ENCODE measurements at regions not wholly inside any gene's neighbourhood (a gene's known extent, or its start where the extent isn't known, plus 50 kb on each side); places are given as distances from the start of the nearest gene placed in this dataset.

- H2BK12ac ChIP-seq (ENCODE audit: low read depth, low read length): no peak overlapping the region
- no peaks in the 10 kb centered on the region for H4K20me1 ChIP-seq (replicated peaks in 1 of 2; ENCODE audit: control insufficient read depth in 1 of 2, insufficient read depth in 2 of 2, low read length in 2 of 2)
- TF ChIP-seq KDM1A (IDR thresholded peaks at IDR 0.05; ENCODE audit: borderline replicate concordance, low read length) (no peak), EP300 (IDR thresholded peaks at IDR 0.05; ENCODE audit: borderline replicate concordance in 1 of 2, low read depth in 2 of 2, low read length in 2 of 2) (no peak), ZNF274 (IDR thresholded peaks at IDR 0.05; ENCODE audit: borderline replicate concordance, extremely low read depth, low read length) (no peak), ATF3 (IDR thresholded peaks at IDR 0.05; ENCODE audit: insufficient read depth, low read depth, low read length) (no peak), CHD2 (IDR thresholded peaks at IDR 0.05; ENCODE audit: low read length) (no peak), CBX5 (IDR thresholded peaks at IDR 0.05; ENCODE audit: low read depth, low read length) (no peak), NRF1 (IDR thresholded peaks at IDR 0.05; ENCODE audit: low read depth, low read length) (no peak), NANOG (IDR thresholded peaks at IDR 0.05; ENCODE audit: insufficient read depth, low read depth, low read length, poor library complexity, severe bottlenecking) (no peak), TAF1 (IDR thresholded peaks at IDR 0.05; ENCODE audit: low read depth, low read length) (no peak), RXRA (IDR thresholded peaks at IDR 0.05; ENCODE audit: insufficient read depth, low read depth, low read length) (no peak), SIRT6 (IDR thresholded peaks at IDR 0.05; ENCODE audit: low read length) (no peak), CREB1 (IDR thresholded peaks at IDR 0.05) (no peak), SP1 (IDR thresholded peaks at IDR 0.05; ENCODE audit: low read depth, low read length) (no peak)
- H4K91ac ChIP-seq (replicated peaks; ENCODE audit: insufficient read length, low read length): no peak overlapping the region
- no peak overlapping the region for H3K18ac ChIP-seq (ENCODE audit: extremely low read depth, low read length)
- DNase-seq (ENCODE audit: low read depth in 1 of 2, low spot score in 2 of 2) (no peak), FAIRE-seq (no peak)
- no peaks in the 10 kb centered on the region for H3K36me3 ChIP-seq (ENCODE audit: control insufficient read depth in 2 of 4, insufficient read depth in 4 of 4, low read length in 3 of 4)
- ChIA-PET POLR2A (ENCODE audit: partially characterized antibody) (no interaction called here), CTCF (ENCODE audit: partially characterized antibody) (interaction anchor here (0.9 to 1.4 kb wide), 3 partner anchors 11 to 16 kb away, joined by 3 to 8 read pairs (median 4); no protein-coding TSS in a partner anchor)
- no peak overlapping the region for H2BK15ac ChIP-seq (ENCODE audit: low read length)
- H3K27ac ChIP-seq (ENCODE audit: low read depth, low read length): no peak overlapping the region
- H3K9me3 ChIP-seq (ENCODE audit: insufficient read depth in 2 of 2, low read depth in 1 of 2, low read length in 1 of 2): no peaks in the 10 kb centered on the region
- no peak overlapping the region for H3K14ac ChIP-seq (ENCODE audit: insufficient read length)
- H3K23me2 ChIP-seq (ENCODE audit: low read depth, low read length): no peaks in the 10 kb centered on the region
- H3K79me2 ChIP-seq (ENCODE audit: control insufficient read depth in 1 of 2, insufficient read depth in 2 of 2, low read length in 2 of 2): no peaks in the 10 kb centered on the region
- 96% methylated on average over 2 of the region's 2 CpGs; no CpG with 5 or more reads in 1 of the 2 experiments for WGBS, 2 experiments (ENCODE audit: extremely low coverage in 1 of 2, insufficient coverage in 1 of 2, insufficient read length in 1 of 2, insufficient replicate concordance in 2 of 2, low coverage in 1 of 2, low lambda C conversion rate in 2 of 2, missing lambda C conversion rate in 1 of 2)
- H3K79me1 ChIP-seq (ENCODE audit: low read depth, low read length): no peaks in the 10 kb centered on the region
- H2BK120ac ChIP-seq (replicated peaks; ENCODE audit: low read depth, low read length): no peak overlapping the region
- no peak overlapping the region for H3K23ac ChIP-seq (ENCODE audit: insufficient read length)
- no peak overlapping the region for H4K8ac ChIP-seq (ENCODE audit: extremely low read depth, insufficient read depth, low read length)
- no peak overlapping the region for H2AFZ ChIP-seq (ENCODE audit: low read length)
- H3K27me3 ChIP-seq (replicated peaks in 1 of 4; ENCODE audit: control insufficient read depth in 3 of 4, extremely low read depth in 1 of 4, insufficient read depth in 3 of 4, low read length in 3 of 4): no peaks in the 10 kb centered on the region
- H3K4ac ChIP-seq (replicated peaks; ENCODE audit: insufficient read length, low read depth, low read length): no peak overlapping the region
- no peak overlapping the region for H4K5ac ChIP-seq (ENCODE audit: insufficient read length, low read depth, low read length)
- H3K56ac ChIP-seq (replicated peaks; ENCODE audit: insufficient read length, low read depth, low read length): no peak overlapping the region
- H2BK20ac ChIP-seq (ENCODE audit: low read length): no peak overlapping the region
- no peak overlapping the region for H3K4me3 ChIP-seq (ENCODE audit: extremely low read depth in 1 of 4, insufficient read depth in 2 of 4, low read depth in 3 of 4, low read length in 4 of 4)
- H2AK5ac ChIP-seq (ENCODE audit: low read depth, low read length): no peak overlapping the region
- H3K4me2 ChIP-seq (ENCODE audit: insufficient read depth in 1 of 2, low read depth in 2 of 2, low read length in 2 of 2): no peak overlapping the region
- no peak overlapping the region for H2BK5ac ChIP-seq (ENCODE audit: low read depth, low read length)
- no peaks in the 10 kb centered on the region for H3K4me1 ChIP-seq (replicated peaks in 1 of 4; ENCODE audit: control insufficient read depth in 3 of 4, insufficient read depth in 4 of 4, low read length in 3 of 4)
- no peak overlapping the region for H3K9ac ChIP-seq (replicated peaks in 1 of 4; ENCODE audit: extremely low read depth in 1 of 4, low read depth in 3 of 4, low read length in 3 of 4)
Measured at GRCh38 chr10:88129013-88129412, 265.6 kb downstream of the PTEN start.

Measured in H1 (cell line).